GM18519 (cell line): ENCODE measurements at regions not wholly inside any gene's neighbourhood (a gene's known extent, or its start where the extent isn't known, plus 50 kb on each side); places are given as distances from the start of the nearest gene placed in this dataset.

Experiments
- ATAC-seq: cut with Tn5 transposase; IDR thresholded peaks from one replicate; pipeline ENCODE4 v1.9.1; 2021; ENCODE audit warnings: mild to moderate bottlenecking, moderate library complexity; ENCODE audit not compliant: unreplicated experiment, low FRiP score

GRCh38 chr18:78085241-78086185 lies 835.9 kb downstream of the GALR1 start:
- ATAC-seq = no peak

DNA sequence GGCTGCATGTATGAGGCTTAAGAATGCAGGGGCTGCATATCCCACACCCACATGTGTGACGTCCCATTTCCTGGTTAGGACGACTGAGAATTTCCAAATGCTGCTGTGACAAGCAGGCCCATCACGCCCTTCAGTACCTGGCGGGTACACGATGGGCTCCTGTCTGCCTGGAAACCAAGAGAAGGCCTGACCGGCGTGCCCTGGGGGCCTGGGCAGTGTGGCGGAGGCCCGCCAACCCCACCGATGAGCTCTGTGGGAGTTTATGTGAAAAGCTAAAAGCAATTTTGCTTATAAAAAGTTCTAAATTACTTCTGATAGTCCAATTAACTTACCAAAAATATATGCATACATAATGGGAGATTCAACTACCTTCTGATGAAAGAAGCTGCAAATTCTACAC lies 837.3 kb downstream of the GALR1 start:
- ATAC-seq = no peak

- ATAC-seq = no peak
Observed at GRCh38 chr18:78087338-78087737, 837.7 kb downstream of the GALR1 start.

GRCh38 chr18:78090584-78090983 lies 840.9 kb downstream of the GALR1 start:
- ATAC-seq = no peak

DNA sequence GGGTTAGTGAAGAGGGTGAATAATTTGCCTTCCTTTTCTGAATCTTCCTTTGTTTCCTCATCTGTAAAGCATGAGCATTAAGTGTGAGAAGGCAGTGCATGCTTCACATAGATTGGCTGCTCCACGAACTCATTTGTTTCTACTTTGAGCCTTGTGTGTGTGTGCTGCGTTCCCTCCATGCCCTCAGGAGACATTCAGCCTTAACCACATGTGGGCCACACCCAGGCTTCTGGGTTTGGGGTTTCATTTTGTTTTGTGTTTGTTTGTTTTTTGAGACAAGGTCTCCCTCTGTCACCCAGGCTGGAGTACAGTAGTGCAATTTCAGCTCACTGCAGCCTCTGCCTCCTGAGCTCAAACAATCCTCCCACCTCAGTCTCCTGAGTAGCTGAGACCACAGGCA lies 843.3 kb downstream of the GALR1 start:
- no peak for ATAC-seq

DNA sequence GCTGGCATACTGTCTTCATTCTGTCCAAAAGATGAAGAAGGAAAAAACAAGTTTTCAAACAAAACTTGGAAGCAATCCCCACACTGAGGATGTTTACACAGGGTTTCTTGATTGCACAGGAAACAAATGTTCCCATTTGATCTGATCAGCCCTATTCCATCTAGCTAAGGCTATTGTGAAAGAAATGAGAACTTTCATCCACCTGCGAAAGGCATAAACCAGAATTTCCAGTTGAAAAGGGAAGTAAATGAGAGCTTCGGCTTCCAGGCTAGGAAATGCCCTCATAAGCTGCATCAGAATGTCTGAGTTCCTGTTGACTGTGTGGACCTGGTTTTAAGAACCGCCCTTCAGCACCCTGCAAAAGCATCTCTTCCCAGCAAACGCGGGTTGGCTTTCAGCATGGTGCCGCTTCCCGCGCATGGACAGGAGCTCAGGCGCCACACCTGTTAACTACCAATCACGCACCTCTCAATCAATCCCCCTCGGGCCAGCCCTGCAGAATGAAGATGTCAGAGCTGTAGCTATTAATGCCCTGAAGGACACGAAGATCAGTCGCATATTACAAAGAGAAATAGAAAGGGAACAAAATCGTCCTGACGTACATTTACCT lies 850.4 kb downstream of the GALR1 start:
- no peak for ATAC-seq

DNA sequence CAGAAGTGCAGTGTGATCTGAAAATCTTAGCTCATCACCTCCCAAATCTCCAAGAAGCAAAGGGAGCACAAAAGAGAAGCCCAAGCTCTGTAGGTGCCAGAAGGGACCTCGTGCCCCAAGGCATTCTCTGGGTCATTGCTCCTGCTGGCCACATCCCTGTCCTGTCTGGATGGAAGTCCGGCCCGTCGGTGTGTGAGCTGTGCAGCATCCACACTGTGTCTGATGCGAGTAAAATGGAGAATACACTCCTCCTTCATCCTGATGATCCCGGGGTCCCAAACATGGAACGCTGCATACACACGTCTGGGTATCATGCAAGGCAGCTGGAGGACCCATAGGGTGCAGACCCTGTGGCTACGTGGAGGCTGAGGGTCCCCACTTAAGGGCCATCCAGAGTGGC lies 851.4 kb downstream of the GALR1 start:
- no peak for ATAC-seq

GRCh38 chr18:78102135-78102534 lies 852.5 kb downstream of the GALR1 start:
- no peak for ATAC-seq

DNA sequence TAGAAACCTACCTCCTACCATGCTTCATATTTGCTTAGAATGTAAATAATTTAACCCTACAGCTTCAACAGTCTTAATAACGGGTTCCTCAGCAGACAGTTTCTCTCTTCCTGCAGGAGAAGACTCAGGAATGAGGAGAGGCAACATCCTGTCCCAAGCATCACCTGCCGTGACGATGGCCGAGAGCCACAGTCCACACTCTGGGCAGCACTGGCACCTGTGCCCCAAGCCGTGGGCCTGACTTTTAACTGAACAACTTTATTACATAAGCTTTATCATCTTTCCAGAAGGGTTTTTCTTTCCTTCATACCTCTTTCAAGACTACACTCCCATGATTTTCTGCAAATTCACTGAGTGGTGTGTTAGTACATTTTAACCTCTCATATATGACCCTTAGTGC lies 856.0 kb downstream of the GALR1 start:
- no peak for ATAC-seq

DNA sequence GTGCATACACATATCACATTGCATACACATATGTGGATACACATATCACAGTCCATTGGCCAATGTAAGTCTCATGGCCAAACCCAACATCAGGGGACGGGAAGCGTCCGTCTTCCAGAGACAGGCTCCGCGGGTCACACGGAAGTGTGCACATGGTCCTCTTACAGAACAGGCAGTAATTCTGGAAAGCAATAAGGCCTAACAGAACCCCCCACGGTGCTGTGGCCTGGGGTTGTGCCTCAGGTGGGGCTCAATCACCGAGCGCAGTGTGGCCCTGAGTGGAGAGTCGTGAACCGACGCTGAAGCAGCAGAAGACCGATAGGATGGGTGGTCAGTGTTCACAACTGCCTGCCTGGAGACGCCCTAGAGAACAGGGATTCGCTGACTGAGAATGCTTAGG lies 857.3 kb downstream of the GALR1 start:
- ATAC-seq = no peak

DNA sequence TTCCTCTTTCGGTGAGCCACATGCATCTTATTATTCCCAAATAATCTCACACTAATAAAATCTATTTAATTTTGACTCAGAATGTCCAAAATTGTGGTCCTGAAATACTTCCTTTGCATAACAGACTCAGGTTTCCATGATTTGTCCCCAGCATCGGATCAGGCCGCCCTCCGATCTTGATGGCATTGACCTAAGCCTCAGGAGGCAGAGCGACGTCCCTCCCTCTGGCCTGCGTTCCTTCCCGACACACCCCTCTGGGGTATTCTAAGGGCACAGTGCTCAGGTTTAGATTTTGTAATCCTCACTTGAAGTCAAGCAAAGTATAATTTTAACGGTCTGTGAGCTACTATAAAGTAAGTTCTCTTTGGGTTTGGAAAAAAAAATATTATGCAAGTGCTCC lies 857.7 kb downstream of the GALR1 start:
- ATAC-seq = no peak

DNA sequence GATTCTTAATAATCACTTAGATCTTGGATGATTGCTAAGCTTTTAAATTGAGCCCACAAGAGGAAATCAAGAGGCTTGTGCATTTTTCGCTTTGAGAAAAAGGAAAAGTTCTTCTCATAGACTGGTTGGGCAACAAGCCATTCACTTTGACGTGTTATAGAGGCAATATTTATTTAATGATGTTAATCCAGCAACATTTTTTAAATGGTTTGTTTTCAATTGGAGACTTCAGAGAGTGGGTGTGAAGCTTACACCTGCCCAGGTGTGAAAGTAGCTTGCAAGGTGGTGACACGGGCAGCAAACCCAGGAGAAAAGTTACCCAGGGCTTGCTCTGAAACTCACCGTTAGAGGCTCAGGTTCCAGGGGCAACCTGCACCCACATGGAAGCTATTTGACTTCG lies 858.9 kb downstream of the GALR1 start:
- no peak for ATAC-seq

DNA sequence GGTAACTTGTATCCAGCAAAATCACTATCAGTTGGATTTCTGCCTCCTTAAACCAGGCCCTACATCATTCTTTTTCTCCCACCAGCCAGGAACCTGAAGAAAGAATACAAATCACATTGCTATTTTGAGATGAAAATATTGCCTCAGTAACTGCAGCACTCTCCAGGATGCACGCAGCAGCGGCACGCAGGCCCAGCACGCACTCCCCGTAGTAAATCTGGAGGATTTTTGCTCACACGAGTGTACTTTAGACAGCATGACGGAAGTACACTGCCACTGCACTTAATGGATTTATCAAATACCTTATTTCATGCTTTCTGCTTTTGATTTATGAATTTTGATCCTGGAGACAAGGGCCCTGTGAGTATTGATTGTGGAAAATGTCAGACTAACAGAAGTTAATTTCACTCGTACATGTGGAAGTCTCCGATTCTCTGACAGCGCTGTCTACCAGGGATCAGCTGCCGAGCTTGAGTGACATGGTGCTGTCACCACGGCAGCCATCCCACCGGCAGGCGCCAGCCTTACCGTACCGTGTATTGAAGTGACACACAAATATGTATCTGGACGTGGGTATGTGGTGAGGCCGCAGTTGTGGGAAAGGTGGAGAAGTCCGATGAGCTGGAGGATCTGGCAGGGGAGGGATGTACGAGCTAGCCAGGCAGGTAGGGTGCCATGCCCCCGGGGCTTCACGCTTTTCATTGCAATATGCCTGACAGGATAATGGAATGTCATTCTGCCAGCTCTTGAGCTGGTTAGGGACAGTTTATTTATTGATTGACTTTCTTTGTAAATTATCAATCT lies 863.7 kb downstream of the GALR1 start:
- no peak for ATAC-seq

DNA sequence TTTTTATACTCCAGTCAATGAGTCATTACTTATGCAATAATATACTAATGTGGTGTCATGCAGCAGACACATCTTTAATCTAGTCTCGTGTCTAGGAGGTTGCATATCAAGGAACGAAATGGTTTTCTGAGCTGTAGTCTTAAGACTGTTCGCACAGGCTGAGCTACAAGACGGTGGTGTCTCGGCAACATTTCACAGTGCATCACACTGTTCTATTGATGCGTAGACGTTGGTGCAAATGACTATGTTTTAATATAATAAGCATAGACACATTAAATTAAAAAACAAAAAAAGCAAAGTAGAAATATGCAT lies 864.2 kb downstream of the GALR1 start:
- no peak for ATAC-seq

DNA sequence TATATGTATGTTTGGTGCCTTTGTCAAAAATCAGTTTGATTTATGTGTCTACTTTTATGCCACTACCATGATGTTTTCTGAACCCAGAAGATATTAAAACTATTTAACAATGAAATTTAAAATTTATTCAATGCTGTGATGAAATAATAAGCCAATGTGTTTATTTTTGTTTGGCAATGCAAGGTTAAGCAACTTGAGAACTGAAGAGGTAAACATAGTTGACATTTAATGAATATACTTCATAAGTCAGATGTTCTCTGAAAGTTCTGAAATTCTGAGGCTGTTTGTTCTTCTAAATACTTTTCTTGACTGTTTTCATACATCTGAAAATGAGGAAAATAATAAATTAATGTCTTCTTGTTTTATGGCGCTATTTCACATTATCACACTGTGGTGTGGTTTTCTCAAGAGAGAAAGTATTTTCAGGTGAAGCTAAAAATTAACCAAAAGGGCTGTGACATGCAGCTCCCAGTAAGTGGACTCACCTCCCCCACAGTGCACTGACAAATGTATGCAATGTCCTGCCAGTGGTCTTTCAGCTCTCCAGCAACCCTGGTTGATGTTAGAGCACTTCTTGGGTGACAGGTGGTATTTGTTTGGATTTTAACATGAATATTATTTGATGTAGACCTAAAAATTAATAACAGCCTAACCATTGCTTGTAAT lies 863.6 kb upstream of the SALL3 start:
- no peak for ATAC-seq

GRCh38 chr18:78123144-78123909 lies 856.3 kb upstream of the SALL3 start:
- no peak for ATAC-seq

- ATAC-seq = no peak
Observed at GRCh38 chr18:78123926-78124797, 855.5 kb upstream of the SALL3 start.

GRCh38 chr18:78125206-78125896 lies 854.3 kb upstream of the SALL3 start:
- no peak for ATAC-seq

DNA sequence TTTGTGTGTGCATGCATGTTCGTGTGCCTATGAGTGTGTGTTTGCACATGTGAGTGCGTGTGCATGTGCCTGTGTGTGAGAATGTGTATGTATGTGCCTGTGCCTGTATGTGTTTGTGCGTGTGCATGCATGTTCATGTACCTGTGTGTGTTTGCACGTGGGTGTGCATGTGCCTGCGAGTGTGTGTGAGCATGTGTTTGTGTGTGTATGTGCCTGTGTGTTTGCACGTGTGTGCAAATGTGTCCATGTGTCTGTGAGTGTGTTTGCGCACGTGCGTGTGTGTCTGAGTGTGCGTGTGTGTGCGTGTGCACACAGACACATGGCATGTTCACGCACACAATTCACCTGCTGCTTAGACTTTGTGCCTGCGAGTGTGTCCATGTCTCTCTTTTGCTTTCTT lies 853.5 kb upstream of the SALL3 start:
- ATAC-seq = no peak
